ENCODE measurements at regions not wholly inside any gene's neighbourhood (a gene's known extent, or its start where the extent isn't known, plus 50 kb on each side); places are given as distances from the start of the nearest gene placed in this dataset.

- Histone ChIP-seq H3K27ac (peak overlapping the region; percentile 5 to 70 (median 66)), H3K9me3 (no peaks in the 10 kb centered on the region), H3K36me3 (no peaks in the 10 kb centered on the region), H3K4me3 (no peak overlapping the region), H3K4me1 (peaks cover 0 to 23% (median 7%) of the 10 kb centered on the region in 4 donors), H3K27me3 (peaks cover 0 to 10% (median 0%) of the 10 kb centered on the region in 3 donors)
- DNase-seq, result no peak
- TF ChIP-seq EP300 (IDR thresholded peaks at IDR 0.05) (no peak), POLR2AphosphoS5 (IDR thresholded peaks at IDR 0.05) (no peak), POLR2A (IDR thresholded peaks at IDR 0.05) (no peak), CTCF (IDR thresholded peaks at IDR 0.05) (no peak)
- 47 to 61% (median 56%) methylated on average over 14 of the region's 14 CpGs for WGBS, 5 donors
- intact Hi-C loops (cut with DNase I; ENCODE audit: low total_unique reads), result no loop called here
Measured at GRCh38 chr16:86214326-86215232, 295.7 kb upstream of the FOXF1 start.

- no peak for TF ChIP-seq CTCF (IDR thresholded peaks at IDR 0.05)
- no peak for TF ChIP-seq POLR2AphosphoS5 (IDR thresholded peaks at IDR 0.05)
- Histone ChIP-seq H3K4me3 (no peak overlapping the region), H3K4me1 (peaks cover 0 to 23% (median 7%) of the 10 kb centered on the region in 4 donors), H3K9me3 (no peaks in the 10 kb centered on the region), H3K27me3 (peaks cover 0 to 13% (median 0%) of the 10 kb centered on the region in 3 donors), H3K36me3 (no peaks in the 10 kb centered on the region), H3K27ac (peak overlapping the region; percentile 5 to 70 (median 66))
- 59 to 72% (median 65%) methylated on average over 13 of the region's 13 CpGs for WGBS, 5 donors
- no peak for DNase-seq
- intact Hi-C loops (cut with DNase I; ENCODE audit: low total_unique reads), result no loop called here
Measured at GRCh38 chr16:86215233-86215978, 294.9 kb upstream of the FOXF1 start.

- TF ChIP-seq EP300 (IDR thresholded peaks at IDR 0.05), result no peak
- TF ChIP-seq POLR2AphosphoS5 (IDR thresholded peaks at IDR 0.05), result no peak
- no peak for TF ChIP-seq CTCF (IDR thresholded peaks at IDR 0.05)
- no peak for TF ChIP-seq POLR2A (IDR thresholded peaks at IDR 0.05)
- 74 to 86% (median 81%) methylated on average over 9 of the region's 9 CpGs for WGBS, 5 donors
- DNase-seq, result no peak
Measured at GRCh38 chr16:86215979-86216585, 294.2 kb upstream of the FOXF1 start.

GRCh38 chr16:86216591-86216990, 293.7 kb upstream of the FOXF1 start:
- DNase-seq, result no peak
- intact Hi-C loops (cut with DNase I; ENCODE audit: low total_unique reads), result no loop called here
- 86 to 96% (median 89%) methylated on average over 7 to 9 of the region's 9 CpGs for WGBS, 5 donors
- Histone ChIP-seq H3K4me1 (peaks cover 0 to 23% (median 7%) of the 10 kb centered on the region in 4 donors), H3K27ac (peak overlapping the region in 1 of 5 donors; percentile 20), H3K36me3 (no peaks in the 10 kb centered on the region), H3K4me3 (no peak overlapping the region), H3K9me3 (no peaks in the 10 kb centered on the region), H3K27me3 (peaks cover 0 to 13% (median 0%) of the 10 kb centered on the region in 3 donors)
- no peak for TF ChIP-seq POLR2A (IDR thresholded peaks at IDR 0.05)
- TF ChIP-seq POLR2AphosphoS5 (IDR thresholded peaks at IDR 0.05), result no peak
- no peak for TF ChIP-seq EP300 (IDR thresholded peaks at IDR 0.05)
- TF ChIP-seq CTCF (IDR thresholded peaks at IDR 0.05), result no peak

More at GRCh38 chr16:86215979-86216585, 294.2 kb upstream of the FOXF1 start:
- peaks cover 0 to 13% (median 0%) of the 10 kb centered on the region in 3 donors for H3K27me3 ChIP-seq
- no peaks in the 10 kb centered on the region for H3K36me3 ChIP-seq
- H3K4me1 ChIP-seq, result peaks cover 0 to 23% (median 7%) of the 10 kb centered on the region in 4 donors
- peak overlapping the region in 1 of 5 donors; percentile 20 for H3K27ac ChIP-seq
- no peak overlapping the region for H3K4me3 ChIP-seq
- intact Hi-C loops (cut with DNase I; ENCODE audit: low total_unique reads), result no loop called here
- H3K9me3 ChIP-seq, result no peaks in the 10 kb centered on the region
